NCI-H1417 treated with DMSO at 0.1 percent for 48 hours (cell line): ENCODE measurements at regions not wholly inside any gene's neighbourhood (a gene's known extent, or its start where the extent isn't known, plus 50 kb on each side); places are given as distances from the start of the nearest gene placed in this dataset.

Source experiments
- DNase-seq: peaks from one replicate; lab custom pipeline; 2025; lab: John Stamatoyannopoulos, UW

DNA sequence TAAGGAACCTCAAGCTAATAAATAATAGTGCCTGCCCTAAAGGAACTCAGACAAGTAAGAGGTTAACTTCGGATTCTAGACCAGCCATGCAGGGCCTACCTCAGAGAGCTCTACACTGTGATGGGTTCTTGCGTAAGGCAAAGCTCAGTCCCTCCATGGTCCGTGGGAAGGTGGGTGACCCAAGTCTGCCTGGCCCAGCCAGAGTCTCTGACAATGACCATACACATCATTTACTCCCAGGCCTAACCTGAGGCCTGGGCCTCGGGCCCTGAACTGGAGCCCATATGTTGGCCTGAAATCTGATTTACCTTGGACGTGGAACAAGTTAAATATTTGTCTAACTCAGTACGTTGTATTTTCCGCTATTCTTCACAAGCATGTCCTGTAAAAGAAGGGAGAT is 55.1 kb downstream of the TMEM174 start:
- DNase-seq, result no peak
